ENCODE measurements at regions not wholly inside any gene's neighbourhood (a gene's known extent, or its start where the extent isn't known, plus 50 kb on each side); places are given as distances from the start of the nearest gene placed in this dataset.

DNA sequence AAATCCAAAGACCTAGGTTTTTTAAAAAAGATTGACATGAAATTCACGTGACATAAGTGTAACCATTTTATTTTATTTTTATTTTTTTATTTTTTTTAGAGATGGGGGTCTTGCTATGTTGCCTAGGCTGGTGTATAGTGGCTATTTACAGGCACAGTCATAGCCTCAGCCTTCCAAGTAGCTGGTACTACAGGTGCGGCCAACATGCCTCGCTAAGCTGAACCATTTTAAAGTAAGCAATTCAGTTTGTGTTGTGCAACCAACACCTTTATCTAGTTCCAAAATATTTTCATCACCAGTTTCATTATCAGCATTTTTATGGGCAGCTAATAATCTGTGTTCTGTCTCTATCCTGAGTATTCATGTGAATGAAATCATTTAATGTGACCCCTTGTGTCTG is 107.5 kb upstream of the ENPEP start:
- Histone ChIP-seq H3K9me2 (ENCODE audit: insufficient read depth) (peaks cover 12% of the 10 kb centered on the region; the same call in 1 of the 2 replicates), H3K4me2 (no peak overlapping the region), H3K27me3 (ENCODE audit: insufficient read depth) (no peaks in the 10 kb centered on the region), H3K4me3 (no peak overlapping the region), H3K79me2 (replicated peaks; ENCODE audit: insufficient read depth) (no peaks in the 10 kb centered on the region), H3K4me1 (ENCODE audit: insufficient read depth) (no peaks in the 10 kb centered on the region), H3K36me3 (ENCODE audit: insufficient read depth) (no peaks in the 10 kb centered on the region), H3K27ac (ENCODE audit: low read depth) (no peak overlapping the region), H3F3A (replicated peaks; ENCODE audit: low read depth) (no peaks in the 10 kb centered on the region), H2AFZ (no peak overlapping the region), H4K20me1 (replicated peaks; ENCODE audit: insufficient read depth) (no peaks in the 10 kb centered on the region)
- no peak overlapping the region for H3K4me3 Mint-ChIP-seq
- no peaks in the 10 kb centered on the region for H3K9me3 Mint-ChIP-seq
- no peak overlapping the region for H3K27ac Mint-ChIP-seq
- peaks cover 12% of the 10 kb centered on the region; the same call in 1 of the 3 replicates for H3K4me1 Mint-ChIP-seq
- TF ChIP-seq, protein P1, sequence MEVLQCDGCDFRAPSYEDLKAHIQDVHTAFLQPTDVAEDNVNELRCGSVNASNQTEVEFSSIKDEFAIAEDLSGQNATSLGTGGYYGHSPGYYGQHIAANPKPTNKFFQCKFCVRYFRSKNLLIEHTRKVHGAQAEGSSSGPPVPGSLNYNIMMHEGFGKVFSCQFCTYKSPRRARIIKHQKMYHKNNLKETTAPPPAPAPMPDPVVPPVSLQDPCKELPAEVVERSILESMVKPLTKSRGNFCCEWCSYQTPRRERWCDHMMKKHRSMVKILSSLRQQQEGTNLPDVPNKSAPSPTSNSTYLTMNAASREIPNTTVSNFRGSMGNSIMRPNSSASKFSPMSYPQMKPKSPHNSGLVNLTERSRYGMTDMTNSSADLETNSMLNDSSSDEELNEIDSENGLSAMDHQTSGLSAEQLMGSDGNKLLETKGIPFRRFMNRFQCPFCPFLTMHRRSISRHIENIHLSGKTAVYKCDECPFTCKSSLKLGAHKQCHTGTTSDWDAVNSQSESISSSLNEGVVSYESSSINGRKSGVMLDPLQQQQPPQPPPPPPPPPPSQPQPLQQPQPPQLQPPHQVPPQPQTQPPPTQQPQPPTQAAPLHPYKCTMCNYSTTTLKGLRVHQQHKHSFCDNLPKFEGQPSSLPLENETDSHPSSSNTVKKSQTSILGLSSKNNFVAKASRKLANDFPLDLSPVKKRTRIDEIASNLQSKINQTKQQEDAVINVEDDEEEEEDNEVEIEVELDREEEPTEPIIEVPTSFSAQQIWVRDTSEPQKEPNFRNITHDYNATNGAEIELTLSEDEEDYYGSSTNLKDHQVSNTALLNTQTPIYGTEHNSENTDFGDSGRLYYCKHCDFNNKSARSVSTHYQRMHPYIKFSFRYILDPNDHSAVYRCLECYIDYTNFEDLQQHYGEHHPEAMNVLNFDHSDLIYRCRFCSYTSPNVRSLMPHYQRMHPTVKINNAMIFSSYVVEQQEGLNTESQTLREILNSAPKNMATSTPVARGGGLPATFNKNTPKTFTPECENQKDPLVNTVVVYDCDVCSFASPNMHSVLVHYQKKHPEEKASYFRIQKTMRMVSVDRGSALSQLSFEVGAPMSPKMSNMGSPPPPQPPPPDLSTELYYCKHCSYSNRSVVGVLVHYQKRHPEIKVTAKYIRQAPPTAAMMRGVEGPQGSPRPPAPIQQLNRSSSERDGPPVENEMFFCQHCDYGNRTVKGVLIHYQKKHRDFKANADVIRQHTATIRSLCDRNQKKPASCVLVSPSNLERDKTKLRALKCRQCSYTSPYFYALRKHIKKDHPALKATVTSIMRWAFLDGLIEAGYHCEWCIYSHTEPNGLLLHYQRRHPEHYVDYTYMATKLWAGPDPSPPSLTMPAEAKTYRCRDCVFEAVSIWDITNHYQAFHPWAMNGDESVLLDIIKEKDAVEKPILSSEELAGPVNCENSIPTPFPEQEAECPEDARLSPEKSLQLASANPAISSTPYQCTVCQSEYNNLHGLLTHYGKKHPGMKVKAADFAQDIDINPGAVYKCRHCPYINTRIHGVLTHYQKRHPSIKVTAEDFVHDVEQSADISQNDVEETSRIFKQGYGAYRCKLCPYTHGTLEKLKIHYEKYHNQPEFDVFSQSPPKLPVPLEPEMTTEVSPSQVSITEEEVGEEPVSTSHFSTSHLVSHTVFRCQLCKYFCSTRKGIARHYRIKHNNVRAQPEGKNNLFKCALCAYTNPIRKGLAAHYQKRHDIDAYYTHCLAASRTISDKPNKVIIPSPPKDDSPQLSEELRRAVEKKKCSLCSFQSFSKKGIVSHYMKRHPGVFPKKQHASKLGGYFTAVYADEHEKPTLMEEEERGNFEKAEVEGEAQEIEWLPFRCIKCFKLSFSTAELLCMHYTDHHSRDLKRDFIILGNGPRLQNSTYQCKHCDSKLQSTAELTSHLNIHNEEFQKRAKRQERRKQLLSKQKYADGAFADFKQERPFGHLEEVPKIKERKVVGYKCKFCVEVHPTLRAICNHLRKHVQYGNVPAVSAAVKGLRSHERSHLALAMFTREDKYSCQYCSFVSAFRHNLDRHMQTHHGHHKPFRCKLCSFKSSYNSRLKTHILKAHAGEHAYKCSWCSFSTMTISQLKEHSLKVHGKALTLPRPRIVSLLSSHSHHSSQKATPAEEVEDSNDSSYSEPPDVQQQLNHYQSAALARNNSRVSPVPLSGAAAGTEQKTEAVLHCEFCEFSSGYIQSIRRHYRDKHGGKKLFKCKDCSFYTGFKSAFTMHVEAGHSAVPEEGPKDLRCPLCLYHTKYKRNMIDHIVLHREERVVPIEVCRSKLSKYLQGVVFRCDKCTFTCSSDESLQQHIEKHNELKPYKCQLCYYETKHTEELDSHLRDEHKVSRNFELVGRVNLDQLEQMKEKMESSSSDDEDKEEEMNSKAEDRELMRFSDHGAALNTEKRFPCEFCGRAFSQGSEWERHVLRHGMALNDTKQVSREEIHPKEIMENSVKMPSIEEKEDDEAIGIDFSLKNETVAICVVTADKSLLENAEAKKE (CRISPR knock-in tag; IDR thresholded peaks at IDR 0.05): no peak
- TF ChIP-seq EZH2 (IDR thresholded peaks at IDR 0.05; ENCODE audit: low read depth, unreplicated experiment): no peak
- TF ChIP-seq POLR2AphosphoS5 (IDR thresholded peaks at IDR 0.05; ENCODE audit: low read depth): no peak
- TF ChIP-seq NANOG (IDR thresholded peaks at IDR 0.05; ENCODE audit: borderline replicate concordance): no peak
- no peaks in the 10 kb centered on the region for H3K27me3 Mint-ChIP-seq (ENCODE audit: insufficient read depth, low read depth, poor library complexity)
- DNase-seq (ENCODE audit: low spot score) (no peak), ATAC-seq (no peak)
- no peaks in the 10 kb centered on the region for H3K36me3 Mint-ChIP-seq (ENCODE audit: low read depth)

DNA sequence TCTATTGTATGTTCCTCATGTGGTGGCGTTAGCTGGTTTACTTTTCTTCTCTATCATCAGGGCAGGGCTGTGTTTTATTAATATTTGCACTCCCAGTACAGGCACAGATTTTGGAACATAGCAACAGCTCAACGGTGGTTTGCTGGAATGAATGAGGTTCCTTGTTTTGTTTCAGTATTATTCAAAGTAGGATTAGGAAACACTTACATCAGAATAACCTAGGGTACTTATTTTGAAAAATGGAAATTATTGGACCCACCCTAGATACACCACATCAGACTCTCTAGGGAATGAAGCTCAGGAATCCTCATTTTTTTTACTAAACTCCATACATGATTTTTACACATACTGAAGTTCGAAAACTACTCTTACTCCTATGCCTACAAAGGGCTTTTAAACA is 108.8 kb upstream of the ENPEP start:
- H3K79me2 ChIP-seq (replicated peaks; ENCODE audit: insufficient read depth): no peaks in the 10 kb centered on the region
- no peak overlapping the region for H3K27ac Mint-ChIP-seq
- no peak overlapping the region for H2AFZ ChIP-seq
- no peaks in the 10 kb centered on the region for H3K27me3 Mint-ChIP-seq (ENCODE audit: insufficient read depth, low read depth, poor library complexity)
- no peaks in the 10 kb centered on the region for H4K20me1 ChIP-seq (replicated peaks; ENCODE audit: insufficient read depth)
- H3K27ac ChIP-seq (ENCODE audit: low read depth): no peak overlapping the region
- no peak overlapping the region for H3K4me3 ChIP-seq
- DNase-seq (ENCODE audit: low spot score) (no peak), ATAC-seq (no peak)
- H3K4me3 Mint-ChIP-seq: no peak overlapping the region
- no peaks in the 10 kb centered on the region for H3K4me1 ChIP-seq (ENCODE audit: insufficient read depth)
- H3K4me1 Mint-ChIP-seq: peaks cover 6% of the 10 kb centered on the region; the same call in 1 of the 3 replicates
- no peaks in the 10 kb centered on the region for H3K9me3 Mint-ChIP-seq
- H3K9me2 ChIP-seq (ENCODE audit: insufficient read depth): peaks cover 12% of the 10 kb centered on the region; the same call in 1 of the 2 replicates
- no peaks in the 10 kb centered on the region for H3K36me3 ChIP-seq (ENCODE audit: insufficient read depth)
- H3K4me2 ChIP-seq: no peak overlapping the region
- H3K36me3 Mint-ChIP-seq (ENCODE audit: low read depth): no peaks in the 10 kb centered on the region
- no peaks in the 10 kb centered on the region for H3F3A ChIP-seq (replicated peaks; ENCODE audit: low read depth)
- H3K27me3 ChIP-seq (ENCODE audit: insufficient read depth): no peaks in the 10 kb centered on the region
- TF ChIP-seq JUNB (IDR thresholded peaks at IDR 0.05; ENCODE audit: unreplicated experiment): no peak
- no peak for TF ChIP-seq EZH2 (IDR thresholded peaks at IDR 0.05; ENCODE audit: low read depth, unreplicated experiment)
- TF ChIP-seq EZH2phosphoT487 (IDR thresholded peaks at IDR 0.05; ENCODE audit: unreplicated experiment): no peak
- TF ChIP-seq ZNF114 (CRISPR knock-in tag; IDR thresholded peaks at IDR 0.05): no peak
- TF ChIP-seq, protein P1 (CRISPR knock-in tag; IDR thresholded peaks at IDR 0.05): no peak
